ENCODE measurements at regions not wholly inside any gene's neighbourhood (a gene's known extent, or its start where the extent isn't known, plus 50 kb on each side); places are given as distances from the start of the nearest gene placed in this dataset.

DNA sequence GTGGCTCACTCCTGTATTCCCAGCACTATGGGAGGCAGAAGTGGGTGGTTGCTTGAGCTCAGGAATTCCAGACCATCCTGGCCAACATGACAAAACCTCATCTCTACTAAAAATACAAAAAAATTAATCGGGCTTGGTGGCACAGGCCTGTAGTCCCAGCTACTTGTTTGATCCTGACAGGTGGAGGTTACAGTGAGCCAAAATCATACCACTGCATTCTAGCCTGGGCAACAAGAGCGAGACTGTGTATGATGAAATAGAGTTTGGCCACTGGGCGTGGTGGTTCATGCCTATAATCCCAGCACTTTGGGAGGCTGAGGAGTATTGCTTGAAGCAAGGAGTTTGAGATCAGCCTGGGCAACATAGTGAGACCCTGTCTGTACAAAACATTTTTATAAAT is 173.3 kb downstream of the TANC2 start:
- no peaks in the 10 kb centered on the region for H3K9me1 ChIP-seq (ENCODE audit: control insufficient read depth, insufficient read depth, low read length)
- no peaks in the 10 kb centered on the region for H3K4me1 ChIP-seq (replicated peaks in 1 of 2; ENCODE audit: control insufficient read depth in 2 of 2, insufficient read depth in 2 of 2, low read length in 2 of 2)
- H3K79me2 ChIP-seq (ENCODE audit: control insufficient read depth, insufficient read depth, low read length), result no peaks in the 10 kb centered on the region
- no peak for DNase-seq (ENCODE audit: extremely low read depth in 1 of 4, low spot score in 3 of 4)
- H3K4me2 ChIP-seq (ENCODE audit: insufficient read depth, low read length), result no peak overlapping the region
- H3K36me3 ChIP-seq (ENCODE audit: control insufficient read depth, insufficient read depth, low read length), result no peaks in the 10 kb centered on the region
- in situ Hi-C loops (cut with MboI), result no loop called here
- POLR2A ChIA-PET, result no interaction called here
- FAIRE-seq, result no peak
- no peak for ATAC-seq
- H3K27ac ChIP-seq (ENCODE audit: extremely low read depth, low read depth, low read length), result no peak overlapping the region
- 22% methylated on average over 3 of the region's 3 CpGs for WGBS (ENCODE audit: insufficient coverage, low coverage, missing lambda C conversion rate)
- no peak overlapping the region for H3K4me3 ChIP-seq
- H4K20me1 ChIP-seq (replicated peaks; ENCODE audit: control insufficient read depth, insufficient read depth, low read length), result no peaks in the 10 kb centered on the region
- H2AFZ ChIP-seq (ENCODE audit: low read depth, low read length), result no peak overlapping the region
- BruUV-seq (replicated peaks), result no TSS peak
- H3K27me3 ChIP-seq (ENCODE audit: control insufficient read depth in 2 of 2, insufficient read depth in 2 of 2, low read length in 2 of 2), result no peaks in the 10 kb centered on the region
- H3K9me3 ChIP-seq (replicated peaks; ENCODE audit: control insufficient read depth, insufficient read depth, low read depth, low read length), result no peaks in the 10 kb centered on the region
- H3K9ac ChIP-seq (ENCODE audit: insufficient read depth in 1 of 2, low read depth in 2 of 2, low read length in 2 of 2), result no peak overlapping the region
- intact Hi-C loops (cut with micrococcal nuclease), result no loop called here
- CTCF ChIA-PET (ENCODE audit: low intra/inter-chr PET ratio), result no interaction called here
- TF ChIP-seq NR2C2 (CRISPR knock-in tag; IDR thresholded peaks at IDR 0.05) (no peak), NR2C2 (tag; IDR thresholded peaks at IDR 0.05) (no peak), HDAC3 (IDR thresholded peaks at IDR 0.05; ENCODE audit: borderline replicate concordance, partially characterized antibody) (no peak), RBM17 (IDR thresholded peaks at IDR 0.05; ENCODE audit: borderline replicate concordance, low read depth, low read length) (no peak), GATAD2A (IDR thresholded peaks at IDR 0.05) (no peak), POLR3G (IDR thresholded peaks at IDR 0.05; ENCODE audit: extremely low read depth, insufficient read length, insufficient replicate concordance) (no peak), MTA3 (IDR thresholded peaks at IDR 0.05; ENCODE audit: borderline replicate concordance) (no peak), NCOA2 (IDR thresholded peaks at IDR 0.05; ENCODE audit: partially characterized antibody in 2 of 2) (no peak), ZBED1 (IDR thresholded peaks at IDR 0.05) (no peak)
- TF ChIP-seq, protein P1, sequence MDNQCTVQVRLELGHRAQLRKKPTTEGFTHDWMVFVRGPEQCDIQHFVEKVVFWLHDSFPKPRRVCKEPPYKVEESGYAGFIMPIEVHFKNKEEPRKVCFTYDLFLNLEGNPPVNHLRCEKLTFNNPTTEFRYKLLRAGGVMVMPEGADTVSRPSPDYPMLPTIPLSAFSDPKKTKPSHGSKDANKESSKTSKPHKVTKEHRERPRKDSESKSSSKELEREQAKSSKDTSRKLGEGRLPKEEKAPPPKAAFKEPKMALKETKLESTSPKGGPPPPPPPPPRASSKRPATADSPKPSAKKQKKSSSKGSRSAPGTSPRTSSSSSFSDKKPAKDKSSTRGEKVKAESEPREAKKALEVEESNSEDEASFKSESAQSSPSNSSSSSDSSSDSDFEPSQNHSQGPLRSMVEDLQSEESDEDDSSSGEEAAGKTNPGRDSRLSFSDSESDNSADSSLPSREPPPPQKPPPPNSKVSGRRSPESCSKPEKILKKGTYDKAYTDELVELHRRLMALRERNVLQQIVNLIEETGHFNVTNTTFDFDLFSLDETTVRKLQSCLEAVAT (IDR thresholded peaks at IDR 0.05), result no peak
- TF ChIP-seq, protein P2, sequence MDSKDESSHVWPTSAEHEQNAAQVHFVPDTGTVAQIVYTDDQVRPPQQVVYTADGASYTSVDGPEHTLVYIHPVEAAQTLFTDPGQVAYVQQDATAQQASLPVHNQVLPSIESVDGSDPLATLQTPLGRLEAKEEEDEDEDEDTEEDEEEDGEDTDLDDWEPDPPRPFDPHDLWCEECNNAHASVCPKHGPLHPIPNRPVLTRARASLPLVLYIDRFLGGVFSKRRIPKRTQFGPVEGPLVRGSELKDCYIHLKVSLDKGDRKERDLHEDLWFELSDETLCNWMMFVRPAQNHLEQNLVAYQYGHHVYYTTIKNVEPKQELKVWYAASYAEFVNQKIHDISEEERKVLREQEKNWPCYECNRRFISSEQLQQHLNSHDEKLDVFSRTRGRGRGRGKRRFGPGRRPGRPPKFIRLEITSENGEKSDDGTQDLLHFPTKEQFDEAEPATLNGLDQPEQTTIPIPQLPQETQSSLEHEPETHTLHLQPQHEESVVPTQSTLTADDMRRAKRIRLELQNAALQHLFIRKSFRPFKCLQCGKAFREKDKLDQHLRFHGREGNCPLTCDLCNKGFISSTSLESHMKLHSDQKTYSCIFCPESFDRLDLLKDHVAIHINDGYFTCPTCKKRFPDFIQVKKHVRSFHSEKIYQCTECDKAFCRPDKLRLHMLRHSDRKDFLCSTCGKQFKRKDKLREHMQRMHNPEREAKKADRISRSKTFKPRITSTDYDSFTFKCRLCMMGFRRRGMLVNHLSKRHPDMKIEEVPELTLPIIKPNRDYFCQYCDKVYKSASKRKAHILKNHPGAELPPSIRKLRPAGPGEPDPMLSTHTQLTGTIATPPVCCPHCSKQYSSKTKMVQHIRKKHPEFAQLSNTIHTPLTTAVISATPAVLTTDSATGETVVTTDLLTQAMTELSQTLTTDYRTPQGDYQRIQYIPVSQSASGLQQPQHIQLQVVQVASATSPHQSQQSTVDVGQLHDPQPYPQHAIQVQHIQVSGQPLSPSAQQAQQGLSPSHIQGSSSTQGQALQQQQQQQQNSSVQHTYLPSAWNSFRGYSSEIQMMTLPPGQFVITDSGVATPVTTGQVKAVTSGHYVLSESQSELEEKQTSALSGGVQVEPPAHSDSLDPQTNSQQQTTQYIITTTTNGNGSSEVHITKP (IDR thresholded peaks at IDR 0.05; ENCODE audit: partially characterized antibody), result no peak
